Adrenal gland (tissue), 5 donors: ENCODE measurements at regions not wholly inside any gene's neighbourhood (a gene's known extent, or its start where the extent isn't known, plus 50 kb on each side); places are given as distances from the start of the nearest gene placed in this dataset.

ENCODE experiments used
- POLR2A ChIP-seq, 2 donors: fragments of 450-650 bp; IDR thresholded peaks; one replicate each; pipeline ENCODE4 v1.6.1; 2017; ENCODE audit warnings: antibody characterized with exemption in 2 of 2, mild to moderate bottlenecking in 2 of 2, moderate library complexity in 1 of 2
- TF ChIP-seq, protein P1 (sequence below), 6 experiments: fragments of 450-650 bp in 4 of 6; fragments of 200-600 bp in 2 of 6; sonication (generic) in 1 of 6; IDR thresholded peaks; 1 replicate in 5 of 6; 2 replicates in 1 of 6; pipeline versions ENCODE4 v1.5.1 to v1.8.0; 2016 to 2021; ENCODE audit warnings: antibody characterized with exemption in 6 of 6, mild to moderate bottlenecking in 2 of 6, moderate library complexity in 1 of 6
- donor health status: DM: no; HTN: no; CAD: no.

DNA sequence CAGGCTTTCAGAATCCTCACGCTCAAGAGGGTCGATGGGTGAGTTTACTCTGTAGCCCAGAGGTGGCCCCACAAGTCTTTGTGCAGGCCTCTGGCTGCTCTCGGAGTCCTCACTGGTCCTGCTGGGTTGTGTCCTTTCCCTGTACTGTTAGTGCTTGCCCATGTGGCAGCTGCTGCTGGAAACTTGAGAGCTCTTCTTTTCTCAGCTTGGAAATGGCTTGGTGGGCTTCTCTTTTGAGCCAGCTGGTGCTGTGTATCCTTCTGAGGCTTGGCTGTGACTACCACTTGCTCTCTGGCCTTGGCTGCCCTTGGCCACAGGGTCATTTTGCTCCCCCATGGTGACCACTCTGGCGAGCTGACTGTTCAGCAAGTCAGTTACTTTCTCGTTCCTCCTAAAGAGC is 82.2 kb upstream of the LMO4 start:
- TF ChIP-seq, protein P1, sequence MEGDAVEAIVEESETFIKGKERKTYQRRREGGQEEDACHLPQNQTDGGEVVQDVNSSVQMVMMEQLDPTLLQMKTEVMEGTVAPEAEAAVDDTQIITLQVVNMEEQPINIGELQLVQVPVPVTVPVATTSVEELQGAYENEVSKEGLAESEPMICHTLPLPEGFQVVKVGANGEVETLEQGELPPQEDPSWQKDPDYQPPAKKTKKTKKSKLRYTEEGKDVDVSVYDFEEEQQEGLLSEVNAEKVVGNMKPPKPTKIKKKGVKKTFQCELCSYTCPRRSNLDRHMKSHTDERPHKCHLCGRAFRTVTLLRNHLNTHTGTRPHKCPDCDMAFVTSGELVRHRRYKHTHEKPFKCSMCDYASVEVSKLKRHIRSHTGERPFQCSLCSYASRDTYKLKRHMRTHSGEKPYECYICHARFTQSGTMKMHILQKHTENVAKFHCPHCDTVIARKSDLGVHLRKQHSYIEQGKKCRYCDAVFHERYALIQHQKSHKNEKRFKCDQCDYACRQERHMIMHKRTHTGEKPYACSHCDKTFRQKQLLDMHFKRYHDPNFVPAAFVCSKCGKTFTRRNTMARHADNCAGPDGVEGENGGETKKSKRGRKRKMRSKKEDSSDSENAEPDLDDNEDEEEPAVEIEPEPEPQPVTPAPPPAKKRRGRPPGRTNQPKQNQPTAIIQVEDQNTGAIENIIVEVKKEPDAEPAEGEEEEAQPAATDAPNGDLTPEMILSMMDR (IDR thresholded peaks at IDR 0.05) = no peak
- TF ChIP-seq POLR2A (IDR thresholded peaks at IDR 0.05) = no peak
